CD14-positive monocyte (primary cell): ENCODE measurements at regions not wholly inside any gene's neighbourhood (a gene's known extent, or its start where the extent isn't known, plus 50 kb on each side); places are given as distances from the start of the nearest gene placed in this dataset.

Experiments
- DNase-seq, 3 donors: peaks; one replicate each; pipeline ENCODE4 v3.0.0-alpha.2; 2011 to 2022
- H2AFZ ChIP-seq: 2 replicates; pipeline ENCODE4 v1.6.0; 2012; ENCODE audit warnings: mild to moderate bottlenecking, low read depth, low read length, inconsistent platforms; ENCODE audit not compliant: insufficient read depth, poor library complexity, severe bottlenecking
- H3K27ac ChIP-seq, 2 donors: 1 replicate in 1 of 2; 2 replicates in 1 of 2; pipeline ENCODE4 v1.5.1; 2012 to 2013; ENCODE audit warnings: low read length in 2 of 2, control low read depth in 1 of 2, inconsistent platforms in 1 of 2, low read depth in 1 of 2, mild to moderate bottlenecking in 1 of 2
- H3K27me3 ChIP-seq, 2 donors: one replicate each; pipeline versions ENCODE4 v1.6.0 to v1.6.1; 2011 to 2013; ENCODE audit warnings: low read length in 2 of 2; ENCODE audit not compliant: control insufficient read depth in 2 of 2, insufficient read depth in 2 of 2
- H3K36me3 ChIP-seq, 2 donors: replicated peaks in 1 of 2; 1 replicate in 1 of 2; 2 replicates in 1 of 2; pipeline versions ENCODE4 v1.5.1 to v1.6.1; 2012 to 2013; ENCODE audit warnings: low read length in 2 of 2, control low read depth in 1 of 2, inconsistent platforms in 1 of 2, mild to moderate bottlenecking in 1 of 2; ENCODE audit not compliant: insufficient read depth in 2 of 2, control insufficient read depth in 1 of 2
- H3K4me1 ChIP-seq, 2 donors: 1 replicate in 1 of 2; 2 replicates in 1 of 2; pipeline versions ENCODE4 v1.5.1 to v1.6.1; 2012 to 2013; ENCODE audit warnings: low read length in 2 of 2, control low read depth in 1 of 2, inconsistent platforms in 1 of 2, mild to moderate bottlenecking in 1 of 2, moderate library complexity in 1 of 2; ENCODE audit not compliant: insufficient read depth in 2 of 2, control insufficient read depth in 1 of 2
- H3K4me2 ChIP-seq: replicated peaks from 2 replicates; pipeline ENCODE3; 2012; ENCODE audit warnings: low read length, moderate library complexity, mild to moderate bottlenecking; ENCODE audit not compliant: poor library complexity, severe bottlenecking; ENCODE audit errors: extremely low read depth
- H3K4me3 ChIP-seq, 3 experiments: fragments of 200-600 bp in 1 of 3; sonication (generic) in 1 of 3; replicated peaks in 1 of 3; 1 replicate in 2 of 3; 2 replicates in 1 of 3; pipeline ENCODE4 v1.5.1; 2011 to 2013; ENCODE audit warnings: low read length in 3 of 3, mild to moderate bottlenecking in 3 of 3, control low read depth in 2 of 3, low read depth in 2 of 3, inconsistent platforms in 1 of 3, moderate library complexity in 1 of 3
- H3K79me2 ChIP-seq: 2 replicates; pipeline ENCODE4 v1.6.0; 2012; ENCODE audit warnings: mild to moderate bottlenecking, control low read depth, inconsistent platforms, low read length, moderate library complexity; ENCODE audit not compliant: insufficient read depth
- H3K9ac ChIP-seq: 2 replicates; pipeline ENCODE4 v1.6.0; 2017; ENCODE audit warnings: low read length, mild to moderate bottlenecking; ENCODE audit not compliant: insufficient read depth, poor library complexity, severe bottlenecking
- H3K9me3 ChIP-seq, 2 donors: replicated peaks in 1 of 2; 1 replicate in 1 of 2; 2 replicates in 1 of 2; pipeline versions ENCODE4 v1.5.1 to v1.6.1; 2012 to 2013; ENCODE audit warnings: low read length in 2 of 2, control low read depth in 1 of 2; ENCODE audit not compliant: control insufficient read depth in 1 of 2, insufficient read depth in 1 of 2
- H4K20me1 ChIP-seq: 2 replicates; pipeline ENCODE4 v1.6.0; 2012; ENCODE audit warnings: mild to moderate bottlenecking, low read length, control low read depth, moderate library complexity; ENCODE audit not compliant: insufficient read depth
- H3K27ac Mint-ChIP-seq, 7 donors: one replicate each; pipeline ENCODE4 v1.8.0; 2020; ENCODE audit warnings: mild to moderate bottlenecking in 7 of 7, mixed read lengths in 7 of 7, moderate library complexity in 6 of 7, inconsistent platforms in 2 of 7
- H3K27me3 Mint-ChIP-seq, 3 donors: one replicate each; pipeline ENCODE4 v1.8.0; 2021 to 2022; ENCODE audit warnings: low read depth in 3 of 3, mild to moderate bottlenecking in 3 of 3, mixed read lengths in 3 of 3, moderate library complexity in 3 of 3, inconsistent platforms in 1 of 3
- H3K36me3 Mint-ChIP-seq, 2 donors: one replicate each; pipeline ENCODE4 v1.8.0; 2020; ENCODE audit warnings: mixed read lengths in 2 of 2, inconsistent platforms in 1 of 2, mild to moderate bottlenecking in 1 of 2
- H3K4me1 Mint-ChIP-seq: one replicate; pipeline ENCODE4 v1.8.0; 2020; ENCODE audit warnings: mild to moderate bottlenecking, mixed read lengths
- H3K4me3 Mint-ChIP-seq, 2 donors: one replicate each; pipeline ENCODE4 v1.8.0; 2020; ENCODE audit warnings: mild to moderate bottlenecking in 2 of 2, mixed read lengths in 2 of 2, moderate library complexity in 1 of 2
- H3K9me3 Mint-ChIP-seq, 7 donors: one replicate each; pipeline ENCODE4 v1.8.0; 2020 to 2022; ENCODE audit warnings: mixed read lengths in 7 of 7, mild to moderate bottlenecking in 6 of 7, moderate library complexity in 6 of 7, inconsistent platforms in 2 of 7
- WGBS: methylation state at CpG from one replicate; pipeline ENCODE4 v1.1.5; 2013; ENCODE audit warnings: missing lambda C conversion rate; ENCODE audit not compliant: insufficient coverage; 5-methylcytosine and 5-hydroxymethylcytosine counted together
- intact Hi-C, 2 donors: fragments of 100-400 bp; cut with micrococcal nuclease; formaldehyde crosslinking; loops; one replicate each; pipeline versions ENCODE4 v1.15.0 to v1.15.1; 2023
- TF ChIP-seq, protein P1 (sequence below): fragments of 200-600 bp; IDR thresholded peaks from one replicate; pipeline ENCODE4 v1.8.0; 2022; ENCODE audit warnings: antibody characterized with exemption, mild to moderate bottlenecking

DNA sequence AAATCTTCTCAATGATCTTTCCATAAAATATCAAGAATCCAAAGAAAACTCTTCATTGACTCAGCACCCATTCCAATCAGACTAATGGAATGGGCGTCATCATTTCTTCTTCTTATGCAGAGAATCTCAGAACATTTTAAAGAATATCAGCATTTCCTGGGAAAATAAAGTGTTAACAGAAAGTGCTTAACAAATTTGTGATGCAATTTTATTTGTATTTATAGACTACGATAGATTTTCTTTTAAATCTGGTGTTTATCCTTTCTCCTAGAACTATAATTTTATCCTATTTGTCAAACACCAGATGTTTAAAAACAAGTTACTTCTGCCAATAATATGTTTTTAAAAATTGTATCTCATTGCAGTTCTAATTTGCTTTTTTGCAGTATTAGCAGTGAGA lies 330.7 kb downstream of the COL12A1 start:
- no peak overlapping the region for H2AFZ ChIP-seq
- peaks cover 0 to 7% (median 2%) of the 10 kb centered on the region in 7 donors for H3K9me3 Mint-ChIP-seq
- no peak overlapping the region for H3K27ac Mint-ChIP-seq
- H3K79me2 ChIP-seq: no peaks in the 10 kb centered on the region
- intact Hi-C loops: no loop called here
- H3K9me3 ChIP-seq: no peaks in the 10 kb centered on the region
- no peak overlapping the region for H3K4me3 Mint-ChIP-seq
- H3K27me3 Mint-ChIP-seq: peaks cover 0 to 2% (median 0%) of the 10 kb centered on the region in 3 donors
- H4K20me1 ChIP-seq: no peaks in the 10 kb centered on the region
- no peak overlapping the region for H3K4me2 ChIP-seq
- H3K27ac ChIP-seq: no peak overlapping the region
- no peaks in the 10 kb centered on the region for H3K4me1 Mint-ChIP-seq
- H3K4me3 ChIP-seq: no peak overlapping the region
- H3K27me3 ChIP-seq: no peaks in the 10 kb centered on the region
- TF ChIP-seq, protein P1, sequence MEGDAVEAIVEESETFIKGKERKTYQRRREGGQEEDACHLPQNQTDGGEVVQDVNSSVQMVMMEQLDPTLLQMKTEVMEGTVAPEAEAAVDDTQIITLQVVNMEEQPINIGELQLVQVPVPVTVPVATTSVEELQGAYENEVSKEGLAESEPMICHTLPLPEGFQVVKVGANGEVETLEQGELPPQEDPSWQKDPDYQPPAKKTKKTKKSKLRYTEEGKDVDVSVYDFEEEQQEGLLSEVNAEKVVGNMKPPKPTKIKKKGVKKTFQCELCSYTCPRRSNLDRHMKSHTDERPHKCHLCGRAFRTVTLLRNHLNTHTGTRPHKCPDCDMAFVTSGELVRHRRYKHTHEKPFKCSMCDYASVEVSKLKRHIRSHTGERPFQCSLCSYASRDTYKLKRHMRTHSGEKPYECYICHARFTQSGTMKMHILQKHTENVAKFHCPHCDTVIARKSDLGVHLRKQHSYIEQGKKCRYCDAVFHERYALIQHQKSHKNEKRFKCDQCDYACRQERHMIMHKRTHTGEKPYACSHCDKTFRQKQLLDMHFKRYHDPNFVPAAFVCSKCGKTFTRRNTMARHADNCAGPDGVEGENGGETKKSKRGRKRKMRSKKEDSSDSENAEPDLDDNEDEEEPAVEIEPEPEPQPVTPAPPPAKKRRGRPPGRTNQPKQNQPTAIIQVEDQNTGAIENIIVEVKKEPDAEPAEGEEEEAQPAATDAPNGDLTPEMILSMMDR: no peak
- H3K36me3 Mint-ChIP-seq: no peaks in the 10 kb centered on the region
- H3K4me1 ChIP-seq: no peaks in the 10 kb centered on the region
- H3K36me3 ChIP-seq: no peaks in the 10 kb centered on the region
- no peak for DNase-seq
- no CpG with 5 or more reads among the region's 2 CpGs for WGBS
- H3K9ac ChIP-seq: no peak overlapping the region

DNA sequence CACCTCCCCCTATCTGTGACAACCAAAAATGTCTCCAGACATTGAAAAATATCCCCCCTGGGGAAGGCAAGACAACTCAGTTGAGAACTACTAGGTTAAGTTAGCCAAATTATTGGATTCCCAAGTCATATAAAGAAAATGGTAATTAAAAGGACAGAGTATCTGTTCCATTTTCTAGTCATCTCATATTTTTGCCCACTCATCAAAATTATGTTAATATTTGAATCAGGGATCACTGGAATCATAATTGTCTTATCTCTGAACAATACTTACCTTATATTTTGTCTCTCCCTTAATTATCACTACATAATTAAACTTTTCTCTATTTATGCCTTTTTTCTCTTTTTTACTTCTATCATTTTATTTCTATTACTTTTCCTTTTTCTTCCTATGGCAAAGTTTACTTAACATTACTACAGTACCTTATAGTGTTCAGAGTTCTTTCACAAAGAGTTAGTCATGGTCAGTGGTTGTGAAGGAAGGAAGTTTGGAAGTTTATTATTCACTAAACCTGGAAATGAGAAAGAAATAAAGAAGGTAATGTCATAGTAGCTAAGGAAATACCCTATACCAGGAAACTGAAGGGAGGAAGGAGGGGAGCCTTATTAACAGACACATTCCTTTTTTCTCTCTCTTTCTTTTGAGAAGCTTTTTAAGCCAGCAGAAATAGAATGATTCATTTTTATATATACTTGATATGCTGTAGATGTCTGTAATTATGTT lies 332.9 kb downstream of the COL12A1 start:
- TF ChIP-seq, protein P1: no peak
- no peak overlapping the region for H3K4me3 Mint-ChIP-seq
- Histone ChIP-seq H3K4me3 (no peak overlapping the region), H3K9ac (no peak overlapping the region), H2AFZ (no peak overlapping the region), H3K4me2 (no peak overlapping the region), H3K4me1 (no peaks in the 10 kb centered on the region), H3K27me3 (no peaks in the 10 kb centered on the region), H3K79me2 (no peaks in the 10 kb centered on the region), H4K20me1 (no peaks in the 10 kb centered on the region), H3K36me3 (no peaks in the 10 kb centered on the region), H3K27ac (no peak overlapping the region), H3K9me3 (no peaks in the 10 kb centered on the region)
- intact Hi-C loops: no loop called here
- H3K4me1 Mint-ChIP-seq: no peaks in the 10 kb centered on the region
- no peak for DNase-seq
- H3K27ac Mint-ChIP-seq: no peak overlapping the region
- peaks cover 0 to 7% (median 2%) of the 10 kb centered on the region in 7 donors for H3K9me3 Mint-ChIP-seq
- no peaks in the 10 kb centered on the region for H3K36me3 Mint-ChIP-seq
- peaks cover 0 to 2% (median 0%) of the 10 kb centered on the region in 3 donors for H3K27me3 Mint-ChIP-seq
